Aorta (tissue), 5 donors: ENCODE measurements at regions not wholly inside any gene's neighbourhood (a gene's known extent, or its start where the extent isn't known, plus 50 kb on each side); places are given as distances from the start of the nearest gene placed in this dataset.
A peak's percentile ranks its signal among the peaks of the same experiment; 100 is the strongest.

ENCODE experiments used
- ATAC-seq: fragments of 200-7000 bp; cut with Tn5 transposase; one replicate; pipeline ENCODE4 v1.9.1; 2022; ENCODE audit warnings: moderate library complexity; ENCODE audit not compliant: low FRiP score
- DNase-seq, 2 donors: peaks; one replicate each; pipeline ENCODE4 v3.0.0-alpha.2; 2020
- H3K27ac ChIP-seq, 2 donors: one replicate each; pipeline ENCODE4 v1.5.1; 2013; ENCODE audit warnings: low read length in 2 of 2, mild to moderate bottlenecking in 2 of 2, moderate library complexity in 2 of 2, control low read depth in 1 of 2, inconsistent platforms in 1 of 2, low read depth in 1 of 2
- H3K27me3 ChIP-seq, 2 donors: one replicate each; pipeline ENCODE4 v1.6.1; 2013; ENCODE audit warnings: control low read depth in 1 of 2, low read length in 1 of 2, mild to moderate bottlenecking in 1 of 2, moderate library complexity in 1 of 2; ENCODE audit not compliant: insufficient read depth in 2 of 2, control insufficient read depth in 1 of 2
- H3K36me3 ChIP-seq, 2 donors: one replicate each; pipeline ENCODE4 v1.6.1; 2013; ENCODE audit warnings: control low read depth in 1 of 2, low read length in 1 of 2, mild to moderate bottlenecking in 1 of 2; ENCODE audit not compliant: insufficient read depth in 2 of 2, control insufficient read depth in 1 of 2
- H3K4me1 ChIP-seq, 2 donors: one replicate each; pipeline ENCODE4 v1.6.1; 2013; ENCODE audit warnings: low read length in 2 of 2, control low read depth in 1 of 2, mild to moderate bottlenecking in 1 of 2, moderate library complexity in 1 of 2; ENCODE audit not compliant: insufficient read depth in 2 of 2, control insufficient read depth in 1 of 2
- H3K4me3 ChIP-seq, 2 donors: one replicate each; pipeline ENCODE4 v1.5.1; 2013; ENCODE audit warnings: low read length in 2 of 2, control low read depth in 1 of 2, mild to moderate bottlenecking in 1 of 2
- H3K9me3 ChIP-seq: one replicate; pipeline ENCODE4 v1.6.1; 2013; ENCODE audit warnings: mild to moderate bottlenecking, low read length; ENCODE audit not compliant: control insufficient read depth
- WGBS, 2 donors: extraction: QIAGEN DNeasy Blood & Tissue Kit; methylation state at CpG; one replicate each; pipeline ENCODE4 v1.1.7; 2013; 5-methylcytosine and 5-hydroxymethylcytosine counted together
- intact Hi-C, 2 donors: fragments of 100-400 bp; cut with DNase I; formaldehyde crosslinking; loops; one replicate each; pipeline versions ENCODE4 v1.14.2 to v1.15.0; 2022
- donor health status: healthy with polysubstance abuse.
- donor health status: Bipolar disorder and iron deficiency.
- donor health status: DM: no; HTN: no; CAD: no.
- donor health status: DM: no; HTN: no; CAD: no.
- donor health status: DM: yes; HTN: yes; CAD: no.

- intact Hi-C loops, result no loop called here
- Histone ChIP-seq H3K4me3 (no peak overlapping the region), H3K27me3 (no peaks in the 10 kb centered on the region), H3K27ac (no peak overlapping the region), H3K36me3 (no peaks in the 10 kb centered on the region), H3K4me1 (no peaks in the 10 kb centered on the region), H3K9me3 (no peaks in the 10 kb centered on the region)
- DNase-seq, result no peak
- WGBS, 2 donors, result 95 to 97% methylated on average over 6 of the region's 6 CpGs
- no peak for ATAC-seq
These were observed 64.4 kb upstream of the HRH1 start for GRCh38 chr3:11089931-11090330.

DNA sequence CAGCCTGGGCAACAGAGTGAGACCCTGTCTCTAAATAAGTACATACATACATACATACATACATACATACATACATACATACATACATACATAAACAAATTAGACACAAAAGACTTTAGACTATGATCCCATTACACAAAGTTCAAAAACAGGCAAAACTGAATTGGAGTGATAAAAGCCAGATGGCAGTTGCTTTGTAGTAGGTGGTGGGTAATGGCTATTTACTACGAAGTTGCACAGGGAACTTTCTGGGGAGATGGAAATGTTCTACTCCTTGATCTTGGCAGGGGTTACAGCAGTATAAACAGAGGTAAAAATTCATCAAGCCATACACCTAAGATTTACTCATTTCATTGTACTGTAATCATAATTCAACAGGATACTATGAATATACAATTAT is 63.7 kb upstream of the HRH1 start:
- H3K27me3 ChIP-seq, result no peaks in the 10 kb centered on the region
- no peaks in the 10 kb centered on the region for H3K9me3 ChIP-seq
- intact Hi-C loops, result no loop called here
- no peaks in the 10 kb centered on the region for H3K36me3 ChIP-seq
- H3K27ac ChIP-seq, result no peak overlapping the region
- no peak for ATAC-seq
- H3K4me3 ChIP-seq, result no peak overlapping the region
- no peak for DNase-seq
- H3K4me1 ChIP-seq, result no peaks in the 10 kb centered on the region
- WGBS, 2 donors, result 45 to 48% methylated on average over 1 of the region's 1 CpG

- no peaks in the 10 kb centered on the region for H3K27me3 ChIP-seq
- no peaks in the 10 kb centered on the region for H3K36me3 ChIP-seq
- intact Hi-C loops, result no loop called here
- WGBS, 2 donors, result 27 to 30% methylated on average over 12 of the region's 12 CpGs
- H3K27ac ChIP-seq, result no peak overlapping the region
- peak; percentile 23 for ATAC-seq
- peak in 1 of 2 donors; percentile 55 for DNase-seq
- no peaks in the 10 kb centered on the region for H3K9me3 ChIP-seq
- no peaks in the 10 kb centered on the region for H3K4me1 ChIP-seq
- no peak overlapping the region for H3K4me3 ChIP-seq
These were observed 63.2 kb upstream of the HRH1 start for GRCh38 chr3:11091088-11091590.

- DNase-seq (no peak), ATAC-seq (no peak)
- Histone ChIP-seq H3K36me3 (no peaks in the 10 kb centered on the region), H3K27me3 (no peaks in the 10 kb centered on the region), H3K27ac (no peak overlapping the region), H3K4me3 (no peak overlapping the region), H3K4me1 (no peaks in the 10 kb centered on the region), H3K9me3 (no peaks in the 10 kb centered on the region)
- intact Hi-C loops, result no loop called here
- 87 to 90% methylated on average over 13 of the region's 13 CpGs for WGBS, 2 donors
These were observed 62.5 kb upstream of the HRH1 start for GRCh38 chr3:11091791-11092190.

DNA sequence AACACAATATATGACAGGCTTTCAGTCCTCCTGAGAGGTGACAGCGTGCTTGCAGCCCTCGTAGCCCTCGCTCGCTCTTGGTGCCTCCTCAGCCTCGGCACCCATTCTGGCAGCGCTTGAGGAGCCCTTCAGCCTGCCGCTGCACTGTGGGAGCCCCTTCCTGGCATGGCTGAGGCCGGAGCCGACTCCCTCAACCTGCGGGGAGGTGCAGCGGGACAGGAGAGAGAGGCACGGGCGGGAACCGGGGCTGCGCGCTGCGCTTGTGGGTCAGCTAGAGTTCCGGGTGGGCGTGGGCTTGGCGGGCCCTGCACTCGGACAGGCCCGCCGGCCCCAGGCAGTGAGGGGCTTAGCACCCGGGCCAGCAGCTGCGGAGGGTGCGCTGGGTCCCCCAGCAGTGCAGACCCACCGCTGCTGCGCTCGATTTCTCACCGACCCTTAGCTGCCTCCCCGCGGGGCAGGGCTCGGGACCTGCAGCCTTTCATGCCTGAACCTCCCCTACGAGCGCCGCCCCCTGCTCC is 60.4 kb upstream of the HRH1 start:
- no peaks in the 10 kb centered on the region for H3K36me3 ChIP-seq
- 97 to 98% methylated on average over 36 of the region's 36 CpGs for WGBS, 2 donors
- H3K4me1 ChIP-seq, result no peaks in the 10 kb centered on the region
- H3K4me3 ChIP-seq, result no peak overlapping the region
- DNase-seq, result no peak
- no peaks in the 10 kb centered on the region for H3K9me3 ChIP-seq
- H3K27ac ChIP-seq, result no peak overlapping the region
- no peak for ATAC-seq
- no peaks in the 10 kb centered on the region for H3K27me3 ChIP-seq
- intact Hi-C loops, result no loop called here

- Histone ChIP-seq H3K4me1 (no peaks in the 10 kb centered on the region), H3K27me3 (no peaks in the 10 kb centered on the region), H3K36me3 (no peaks in the 10 kb centered on the region), H3K9me3 (no peaks in the 10 kb centered on the region), H3K27ac (peak overlapping the region in 1 of 2 donors; percentile 20), H3K4me3 (no peak overlapping the region)
- ATAC-seq (no peak), DNase-seq (no peak)
- intact Hi-C loops, result loop anchor here (5.0 kb wide), 2 partner anchors 51 to 56 kb away; partner anchors contain the start of gene HRH1 (in 1 of the 2)
- WGBS, 2 donors, result 74 to 77% methylated on average over 8 of the region's 8 CpGs
These were observed 58.4 kb upstream of the HRH1 start for GRCh38 chr3:11095932-11096265.

DNA sequence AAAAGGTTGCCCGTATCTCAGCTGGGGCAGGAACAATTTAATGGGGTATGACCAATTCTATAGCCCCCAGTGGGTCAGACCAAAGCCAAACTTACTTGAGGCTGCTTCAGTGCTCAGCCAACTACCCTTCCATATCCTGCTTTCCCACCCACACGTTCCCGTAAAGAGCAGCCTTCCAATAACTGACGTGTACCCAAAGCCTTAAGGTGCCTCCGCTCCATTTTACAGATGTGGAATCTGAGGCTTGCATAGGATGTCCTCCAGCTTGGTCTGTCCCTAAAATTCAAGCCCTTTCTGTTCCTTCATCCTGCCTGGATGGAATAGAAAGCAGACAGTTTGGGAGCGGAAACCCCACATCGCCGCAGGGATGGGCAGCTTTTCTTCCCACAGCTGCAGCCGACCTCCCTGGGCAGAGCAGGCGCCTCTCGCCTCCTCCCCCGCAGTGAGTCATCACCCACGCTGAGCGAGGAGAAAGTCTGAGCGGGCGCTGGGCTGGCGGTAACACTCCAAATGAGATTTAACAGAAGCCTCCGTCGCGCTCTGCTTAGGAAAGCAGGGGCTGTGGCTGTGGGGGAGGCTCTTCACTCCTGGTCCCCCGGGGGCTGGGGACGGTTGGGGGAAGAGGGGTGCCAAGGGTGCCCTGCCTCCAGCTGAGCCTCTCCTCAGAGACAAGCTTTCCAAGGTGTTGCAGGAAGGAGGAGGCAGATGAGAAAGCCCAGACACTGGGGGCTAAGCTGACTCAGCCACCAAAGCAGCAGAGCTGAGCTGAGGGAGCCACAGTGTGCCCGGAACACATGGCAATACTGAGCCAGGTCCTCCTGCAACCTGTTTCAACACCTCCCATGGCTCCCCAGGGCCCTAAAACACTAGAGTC is 57.8 kb upstream of the HRH1 start:
- Histone ChIP-seq H3K27ac (peak overlapping the region; percentile 71 to 72), H3K9me3 (no peaks in the 10 kb centered on the region), H3K36me3 (no peaks in the 10 kb centered on the region), H3K4me3 (no peak overlapping the region), H3K27me3 (no peaks in the 10 kb centered on the region), H3K4me1 (no peaks in the 10 kb centered on the region)
- ATAC-seq (peak; percentile 92), DNase-seq (peak; percentile 92 to 96)
- 4 to 5% methylated on average over 23 of the region's 23 CpGs for WGBS, 2 donors
- intact Hi-C loops, result loop anchor here (5.0 kb wide), 2 partner anchors 51 to 56 kb away; partner anchors contain the start of gene HRH1 (in 1 of the 2)

GRCh38 chr3:11099306-11099705 is 55.0 kb upstream of the HRH1 start:
- ATAC-seq, result no peak
- intact Hi-C loops, result loop anchor here (5.0 kb wide), 2 partner anchors 48 to 53 kb away; partner anchors contain the start of gene HRH1 (in 1 of the 2)

More at GRCh38 chr3:11099306-11099705, 55.0 kb upstream of the HRH1 start:
- Histone ChIP-seq H3K4me1 (no peaks in the 10 kb centered on the region), H3K4me3 (no peak overlapping the region), H3K36me3 (no peaks in the 10 kb centered on the region), H3K9me3 (no peaks in the 10 kb centered on the region), H3K27ac (no peak overlapping the region), H3K27me3 (no peaks in the 10 kb centered on the region)
- DNase-seq, result no peak
